SK-N-SH (cell line): ENCODE measurements at regions not wholly inside any gene's neighbourhood (a gene's known extent, or its start where the extent isn't known, plus 50 kb on each side); places are given as distances from the start of the nearest gene placed in this dataset.

ENCODE experiments used
- CTCF ChIA-PET: fragments of 300-600, 350-600 bp; formaldehyde crosslinking; extraction: SDS; loops from one replicate; lab custom pipeline; 2021; lab: Yijun Ruan, JAX
- POLR2A ChIA-PET: fragments of 350-600 bp; sonication (Branson Sonifier 250); formaldehyde crosslinking; extraction: SDS; loops from one replicate; lab custom pipeline; 2020; ENCODE audit warnings: antibody characterized with exemption, inconsistent platforms; lab: Yijun Ruan, JAX
- DNase-seq: peaks from one replicate; pipeline ENCODE4 v3.0.0; 2012
- H2AFZ ChIP-seq: fragments of 200-600 bp; sonication (generic); 2 replicates; pipeline ENCODE4 v1.8.1; 2016; ENCODE audit warnings: antibody characterized with exemption, mild to moderate bottlenecking, low read depth
- H3F3A ChIP-seq: fragments of 200-600 bp; sonication (generic); replicated peaks from 2 replicates; pipeline ENCODE3; 2016; ENCODE audit warnings: antibody characterized with exemption, mild to moderate bottlenecking; ENCODE audit not compliant: insufficient read depth
- H3K27ac ChIP-seq, 2 experiments: fragments of 200-500 bp in 1 of 2; fragments of 200-600 bp in 1 of 2; sonication (Bioruptor generic) in 1 of 2; sonication (generic), shearing (Covaris generic) in 1 of 2; 2 replicates each; pipeline versions ENCODE4 v1.5.1 to v1.6.1; 2014 to 2016; ENCODE audit warnings: low read depth in 2 of 2, inconsistent platforms in 1 of 2, low read length in 1 of 2, mild to moderate bottlenecking in 1 of 2, mixed read lengths in 1 of 2
- H3K27me3 ChIP-seq: fragments of 200-600 bp; sonication (generic), shearing (Covaris generic); 2 replicates; pipeline ENCODE4 v1.6.1; 2016; ENCODE audit warnings: mixed run types; ENCODE audit not compliant: insufficient read depth
- H3K36me3 ChIP-seq, 2 experiments: fragments of 200-500 bp in 1 of 2; fragments of 200-600 bp in 1 of 2; sonication (Bioruptor generic) in 1 of 2; sonication (generic) in 1 of 2; replicated peaks in 1 of 2; 2 replicates each; pipeline versions ENCODE3 to v1.5.1; 2014 to 2016; ENCODE audit warnings: low read length in 1 of 2, mild to moderate bottlenecking in 1 of 2; ENCODE audit not compliant: insufficient read depth in 2 of 2, control insufficient read depth in 1 of 2
- H3K4me1 ChIP-seq, 2 experiments: fragments of 200-500 bp in 1 of 2; fragments of 200-600 bp in 1 of 2; sonication (Bioruptor generic) in 1 of 2; sonication (generic), shearing (Covaris generic) in 1 of 2; 2 replicates each; pipeline versions ENCODE4 v1.5.1 to v1.6.1; 2014 to 2016; ENCODE audit warnings: low read depth in 1 of 2, low read length in 1 of 2, mixed run types in 1 of 2; ENCODE audit not compliant: insufficient read depth in 2 of 2, control insufficient read depth in 1 of 2
- H3K4me2 ChIP-seq: fragments of 200-600 bp; sonication (generic), shearing (Covaris generic); 2 replicates; pipeline ENCODE4 v1.6.1; 2017; ENCODE audit warnings: mixed run types
- H3K4me3 ChIP-seq, 2 experiments: fragments of 200-500 bp in 1 of 2; fragments of 200-600 bp in 1 of 2; sonication (Bioruptor generic) in 1 of 2; sonication (generic), shearing (Covaris generic) in 1 of 2; 2 replicates each; pipeline versions ENCODE4 v1.5.1 to v1.8.1; 2014 to 2016; ENCODE audit warnings: low read depth in 2 of 2, inconsistent platforms in 1 of 2, low read length in 1 of 2, mild to moderate bottlenecking in 1 of 2, mixed read lengths in 1 of 2, moderate library complexity in 1 of 2
- H3K79me2 ChIP-seq: fragments of 200-600 bp; sonication (generic); 2 replicates; pipeline ENCODE4 v1.8.1; 2017; ENCODE audit warnings: mild to moderate bottlenecking; ENCODE audit not compliant: insufficient read depth
- H3K9ac ChIP-seq: fragments of 200-600 bp; sonication (generic); 2 replicates; pipeline ENCODE4 v1.6.1; 2017; ENCODE audit warnings: mixed run types
- H3K9me2 ChIP-seq: fragments of 200-600 bp; sonication (generic); 2 replicates; pipeline ENCODE4 v1.6.1; 2017; ENCODE audit warnings: mixed run types
- H3K9me3 ChIP-seq: fragments of 200-600 bp; sonication (generic); 2 replicates; pipeline ENCODE4 v1.6.1; 2017; ENCODE audit warnings: mixed run types, mild to moderate bottlenecking, moderate library complexity
- H4K20me1 ChIP-seq: fragments of 200-600 bp; sonication (generic); 2 replicates; pipeline ENCODE4 v1.6.1; 2017; ENCODE audit warnings: mild to moderate bottlenecking, mixed run types; ENCODE audit not compliant: insufficient read depth
- CHD2 ChIP-seq: fragments of 150-350 bp; IDR thresholded peaks from 2 replicates; pipeline ENCODE4 v1.6.1; 2018; ENCODE audit warnings: low read length; ENCODE audit not compliant: partially characterized antibody
- EZH2phosphoT487 ChIP-seq: fragments of 200-600 bp; sonication (generic); IDR thresholded peaks from 2 replicates; pipeline ENCODE4 v1.6.1; 2017; ENCODE audit warnings: low read depth, mixed run types, mild to moderate bottlenecking, antibody characterized with exemption, moderate library complexity, borderline replicate concordance
- GABPA ChIP-seq: IDR thresholded peaks from 2 replicates; pipeline ENCODE4 v1.4.0; 2012; ENCODE audit warnings: low read depth, mild to moderate bottlenecking
- GATA2 ChIP-seq: sonication (generic); formaldehyde crosslinking; IDR thresholded peaks from 2 replicates; pipeline ENCODE4 v1.5.0; 2020; ENCODE audit warnings: mild to moderate bottlenecking, missing genetic modification reagents
- JUND ChIP-seq: IDR thresholded peaks from 2 replicates; pipeline ENCODE4 v1.4.0; 2012
- MAX ChIP-seq: IDR thresholded peaks from 2 replicates; pipeline ENCODE4 v1.4.0; 2012; ENCODE audit warnings: low read depth
- RAD21 ChIP-seq: IDR thresholded peaks from 2 replicates; pipeline ENCODE4 v1.6.1; 2012; ENCODE audit warnings: mild to moderate bottlenecking, low read length
- RCOR1 ChIP-seq: fragments of 150-350 bp; IDR thresholded peaks from 2 replicates; pipeline ENCODE4 v1.6.1; 2017; ENCODE audit warnings: antibody characterized with exemption, low read length
- REST ChIP-seq: IDR thresholded peaks from 2 replicates; pipeline ENCODE4 v1.6.1; 2012; ENCODE audit warnings: mild to moderate bottlenecking, low read depth, low read length, moderate library complexity
- RXRA ChIP-seq: IDR thresholded peaks from 2 replicates; pipeline ENCODE4 v1.4.0; 2012; ENCODE audit warnings: low read depth, mild to moderate bottlenecking, borderline replicate concordance
- SIN3A ChIP-seq: IDR thresholded peaks from 2 replicates; pipeline ENCODE4 v1.6.1; 2012; ENCODE audit warnings: low read depth, mild to moderate bottlenecking, low read length, moderate library complexity, borderline replicate concordance
- TAF1 ChIP-seq: IDR thresholded peaks from 2 replicates; pipeline ENCODE4 v1.6.1; 2012; ENCODE audit warnings: low read depth, mild to moderate bottlenecking, low read length, moderate library complexity, borderline replicate concordance
- WGBS: methylation state at CpG from one replicate; pipeline ENCODE4 v1.1.6; 2017; ENCODE audit warnings: low lambda C conversion rate; 5-methylcytosine and 5-hydroxymethylcytosine counted together

GRCh38 chr4:111792632-111793031 is 352.6 kb upstream of the FAM241A start:
- 0% methylated on average over 1 of the region's 1 CpG for WGBS
- H3K27me3 ChIP-seq = peaks cover 13% of the 10 kb centered on the region; the same call in 1 of the 2 replicates

DNA sequence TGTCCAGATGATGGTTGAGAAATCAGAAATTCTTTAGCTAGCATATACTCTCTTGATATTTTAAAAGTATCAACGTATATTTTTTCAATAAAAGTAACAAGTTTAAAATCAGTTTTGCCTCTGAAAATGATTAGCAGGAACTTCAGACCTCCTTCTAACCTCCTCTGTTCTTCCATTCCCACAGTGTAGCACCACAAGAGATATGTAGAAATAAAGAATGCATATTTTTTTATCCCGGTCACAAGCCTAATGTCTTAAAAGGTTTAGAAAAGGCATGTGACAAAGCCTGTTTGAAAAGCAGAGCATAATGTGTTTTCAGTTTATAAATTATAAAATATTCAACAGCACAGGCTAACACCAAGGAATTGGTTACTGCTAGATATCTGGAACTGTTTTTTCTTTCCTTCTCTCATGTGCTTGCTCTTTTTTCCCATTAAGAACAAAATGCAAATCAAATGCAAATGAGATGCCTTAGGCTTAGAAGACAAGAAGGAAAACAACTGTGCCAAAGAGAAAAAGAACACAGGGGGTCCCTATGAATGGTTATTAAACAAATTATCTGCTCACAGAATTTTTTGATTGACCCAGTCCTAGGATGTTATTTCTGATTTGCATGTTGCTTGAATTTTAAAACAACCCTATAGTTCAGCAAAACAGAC is 351.7 kb upstream of the FAM241A start:
- no peak overlapping the region for H3K9ac ChIP-seq
- POLR2A ChIA-PET = no interaction called here
- H3K4me2 ChIP-seq = no peak overlapping the region
- H3K79me2 ChIP-seq = no peaks in the 10 kb centered on the region
- H3F3A ChIP-seq = no peaks in the 10 kb centered on the region
- DNase-seq = no peak
- H3K27me3 ChIP-seq = peaks cover 3% of the 10 kb centered on the region; the same call in 1 of the 2 replicates
- no peaks in the 10 kb centered on the region for H3K36me3 ChIP-seq
- no peak for TF ChIP-seq RCOR1
- TF ChIP-seq, all 33 proteins: peak for 0
- Histone ChIP-seq H2AFZ (no peak overlapping the region), H3K27ac (no peak overlapping the region), H3K4me3 (no peak overlapping the region), H3K9me2 (no peaks in the 10 kb centered on the region), H3K4me1 (no peaks in the 10 kb centered on the region; a peak in 1 of 4 replicates), H3K9me3 (no peaks in the 10 kb centered on the region), H4K20me1 (no peaks in the 10 kb centered on the region)
- WGBS = 3% methylated on average over 2 of the region's 2 CpGs
- CTCF ChIA-PET = no interaction called here

More at GRCh38 chr4:111792632-111793031, 352.6 kb upstream of the FAM241A start:
- no peak overlapping the region for H3K4me2 ChIP-seq
- no peak overlapping the region for H3K9ac ChIP-seq
- no peaks in the 10 kb centered on the region for H3K9me2 ChIP-seq
- H3K4me1 ChIP-seq = no peaks in the 10 kb centered on the region; a peak in 1 of 4 replicates
- no peaks in the 10 kb centered on the region for H4K20me1 ChIP-seq
- POLR2A ChIA-PET = no interaction called here
- H3K27ac ChIP-seq = no peak overlapping the region
- no peaks in the 10 kb centered on the region for H3K9me3 ChIP-seq
- no peaks in the 10 kb centered on the region for H3K36me3 ChIP-seq
- H3K4me3 ChIP-seq = no peak overlapping the region
- CTCF ChIA-PET = no interaction called here
- no peaks in the 10 kb centered on the region for H3F3A ChIP-seq
- TF ChIP-seq JUND = no peak
- no peak for TF ChIP-seq CHD2
- no peak for TF ChIP-seq RXRA
- no peak for TF ChIP-seq SIN3A
- TF ChIP-seq EZH2phosphoT487 = no peak
- no peak for TF ChIP-seq MAX
- TF ChIP-seq RAD21 = no peak
- no peak for TF ChIP-seq GABPA
- no peak for TF ChIP-seq GATA2 (CRISPR knock-in tag)
- TF ChIP-seq TAF1 = no peak
- TF ChIP-seq REST = no peak
- no peak overlapping the region for H2AFZ ChIP-seq
- H3K79me2 ChIP-seq = no peaks in the 10 kb centered on the region
- DNase-seq = no peak
